Midbrain (tissue), 1 donor: ENCODE measurements at regions not wholly inside any gene's neighbourhood (a gene's known extent, or its start where the extent isn't known, plus 50 kb on each side); places are given as distances from the start of the nearest gene placed in this dataset.

ENCODE experiments used
- DNase-seq: peaks from one replicate; lab custom pipeline; 2025; lab: John Stamatoyannopoulos, UW

DNA sequence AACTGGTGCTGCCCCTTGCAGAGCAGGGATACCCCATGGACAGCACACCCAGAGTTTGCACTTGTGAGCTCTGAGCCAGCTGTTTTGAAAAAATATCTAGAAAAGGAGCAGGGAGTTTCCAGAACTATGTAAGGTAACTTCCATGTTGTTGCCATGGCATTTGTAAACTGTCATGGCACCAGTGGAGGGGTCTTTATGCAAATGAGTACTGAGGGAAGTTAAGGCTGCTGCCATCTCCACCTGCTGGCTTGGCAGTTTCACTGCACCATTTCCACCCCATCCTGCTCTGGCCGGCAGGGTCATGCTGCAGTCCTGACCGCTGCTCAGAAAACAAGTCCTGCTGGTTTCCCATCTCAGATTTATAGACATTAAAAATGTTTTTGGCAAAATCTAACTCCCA, 52.3 kb upstream of the SNTG2 start:
- no peak for DNase-seq

GRCh38 chr2:897091-897490, 53.6 kb upstream of the SNTG2 start:
- DNase-seq: no peak

- DNase-seq: no peak
These were observed 57.3 kb upstream of the SNTG2 start for GRCh38 chr2:893311-893710.

DNA sequence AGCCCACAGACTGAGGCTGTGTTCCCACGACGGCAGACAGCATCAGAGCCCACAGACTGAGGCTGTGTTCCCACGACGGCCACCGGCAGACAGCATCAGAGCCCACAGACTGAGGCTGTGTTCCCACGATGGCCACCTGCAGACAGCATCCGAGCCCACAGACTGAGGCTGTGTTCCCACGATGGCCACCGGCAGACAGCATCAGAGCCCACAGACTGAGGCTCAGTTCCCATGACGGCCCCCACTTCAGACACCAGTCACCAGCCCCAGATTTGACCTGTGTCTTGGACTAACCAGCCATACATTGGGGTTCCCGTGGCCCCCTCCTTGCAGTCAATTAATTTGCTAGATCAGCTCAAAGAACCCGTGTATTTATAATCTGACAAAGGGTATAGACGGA, 57.8 kb upstream of the SNTG2 start:
- DNase-seq: no peak

DNA sequence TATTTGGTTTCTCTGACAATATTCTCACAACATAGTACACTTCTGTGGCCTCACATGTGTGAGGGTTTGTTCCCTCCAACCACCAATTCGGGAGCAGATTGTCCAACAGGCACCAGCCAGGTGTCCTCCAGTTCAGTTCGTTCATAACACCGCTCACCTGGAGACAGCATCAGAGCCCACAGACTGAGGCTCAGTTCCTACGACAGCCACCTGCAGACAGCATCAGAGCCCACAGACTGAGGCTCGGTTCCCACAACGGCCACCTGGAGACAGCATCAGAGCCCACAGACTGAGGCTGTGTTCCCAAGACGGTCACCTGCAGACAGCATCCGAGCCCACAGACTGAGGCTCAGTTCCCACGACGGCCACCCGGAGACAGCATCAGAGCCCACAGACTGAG, 58.2 kb upstream of the SNTG2 start:
- DNase-seq: no peak

- DNase-seq: no peak
These were observed 58.9 kb upstream of the SNTG2 start for GRCh38 chr2:891734-892133.

DNA sequence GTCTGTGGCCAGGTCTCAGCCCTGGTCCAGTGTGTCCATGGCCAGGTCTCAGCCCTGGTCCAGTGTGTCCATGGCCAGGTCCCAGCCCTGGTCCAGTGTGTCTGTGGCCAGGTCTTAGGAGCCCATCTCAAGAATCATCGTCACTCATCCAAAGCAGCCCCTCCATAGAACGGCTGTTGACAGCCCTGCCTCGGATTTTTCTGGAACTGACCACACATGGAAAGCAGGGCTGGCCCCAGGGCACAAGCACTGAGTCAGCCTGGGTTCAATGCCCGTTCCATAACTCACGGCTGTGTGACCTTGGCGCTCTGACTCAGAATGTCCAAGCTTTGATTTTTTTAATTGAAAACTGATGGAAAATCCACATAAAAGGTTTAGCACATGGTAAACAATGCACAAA, 59.9 kb upstream of the SNTG2 start:
- DNase-seq: no peak

- no peak for DNase-seq
These were observed 60.4 kb upstream of the SNTG2 start for GRCh38 chr2:890214-890613.

DNA sequence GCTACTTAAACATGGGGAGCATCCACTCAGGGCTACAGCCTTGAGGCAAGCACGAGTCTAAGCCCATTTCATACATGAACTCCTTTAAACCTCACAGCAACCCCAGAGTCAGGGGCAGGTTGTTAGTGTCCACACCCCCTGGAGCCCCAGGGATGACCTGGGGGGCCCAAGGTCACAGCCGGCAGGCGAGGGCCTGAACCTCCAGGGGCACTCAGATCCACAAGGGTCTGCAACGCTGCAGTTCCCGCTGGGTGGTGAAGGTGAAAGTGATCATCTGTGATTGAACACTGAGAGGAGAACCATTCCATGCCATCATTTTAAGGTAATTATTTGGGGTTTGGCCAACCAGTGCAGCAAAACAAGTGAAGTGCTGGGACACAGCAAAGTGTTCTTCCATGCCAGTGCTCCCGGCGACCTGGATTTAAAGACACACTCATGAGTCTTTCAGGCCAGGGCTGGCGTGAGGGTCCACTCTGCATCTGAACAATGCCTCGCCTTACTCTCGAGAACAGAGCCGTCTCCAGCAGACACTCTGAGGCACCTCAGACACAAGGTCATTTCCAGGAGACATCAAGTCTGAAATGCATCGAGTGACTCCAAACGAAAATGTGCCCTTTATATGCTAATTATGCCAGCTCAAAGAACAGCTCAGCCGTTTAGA, 61.6 kb upstream of the SNTG2 start:
- DNase-seq: no peak

- no peak for DNase-seq
These were observed 62.3 kb upstream of the SNTG2 start for GRCh38 chr2:888211-888801.

DNA sequence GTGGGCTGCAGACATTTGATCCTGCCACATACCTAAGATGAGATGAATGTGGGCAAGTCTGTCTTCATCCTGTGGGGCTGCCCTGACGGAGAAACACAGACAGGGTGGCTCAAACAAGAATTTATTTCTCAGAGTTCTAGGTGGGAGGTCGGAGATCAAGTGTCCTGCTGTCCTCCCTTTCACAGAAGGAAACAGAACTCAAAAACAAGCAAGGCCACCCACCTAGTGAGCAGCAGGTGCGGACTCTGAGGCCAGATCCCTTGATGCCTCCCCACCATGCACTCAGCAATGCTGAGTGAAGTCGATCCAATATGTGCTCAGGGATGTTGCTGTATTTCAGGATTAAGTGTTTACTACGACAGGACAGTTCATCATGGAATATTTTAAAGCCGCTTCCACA, 63.0 kb upstream of the SNTG2 start:
- DNase-seq: no peak

DNA sequence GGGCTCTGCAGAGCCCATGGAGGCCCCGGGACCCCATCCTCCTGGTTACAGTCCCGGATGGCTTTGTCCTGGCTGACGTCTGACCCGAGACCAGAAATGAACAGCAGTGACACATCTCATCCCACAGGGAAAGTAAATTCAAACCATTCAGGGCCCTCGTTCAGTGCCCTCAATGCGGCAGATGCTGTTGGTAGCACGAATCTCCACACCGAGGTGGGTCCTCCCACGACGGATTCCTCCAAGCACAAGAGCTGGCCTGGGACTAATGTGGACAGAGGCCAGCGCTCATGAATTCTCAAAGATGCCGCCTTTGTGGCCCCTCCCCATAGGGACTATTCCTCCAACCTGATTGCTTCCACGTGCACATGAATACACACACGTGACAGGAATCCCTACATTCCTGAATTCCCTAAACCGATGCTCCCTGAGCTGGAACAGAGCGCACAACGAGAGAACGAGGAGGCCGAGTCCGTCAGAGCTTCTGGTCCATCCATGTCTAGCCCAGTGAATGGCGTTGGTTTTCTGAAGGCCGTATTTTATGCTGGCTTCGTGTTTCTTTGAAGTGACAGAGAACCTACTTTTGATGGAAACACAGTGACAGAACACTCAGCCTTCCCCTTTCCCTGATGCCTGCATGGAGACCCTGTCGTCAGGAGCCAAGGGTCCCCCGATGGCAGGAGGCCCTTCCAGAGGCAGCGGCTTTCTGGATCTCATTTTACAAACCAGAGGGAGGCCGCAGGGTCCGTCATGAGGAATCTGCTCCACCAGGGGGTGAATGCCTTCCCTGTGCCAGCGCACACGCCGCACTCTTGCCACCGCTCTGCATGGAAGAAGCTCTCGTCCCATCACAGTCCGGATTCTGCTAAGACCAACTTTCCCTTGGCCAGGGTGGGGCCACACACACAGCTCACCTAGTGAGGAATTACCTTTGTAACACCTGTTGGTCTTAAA, 64.3 kb upstream of the SNTG2 start:
- no peak for DNase-seq

DNA sequence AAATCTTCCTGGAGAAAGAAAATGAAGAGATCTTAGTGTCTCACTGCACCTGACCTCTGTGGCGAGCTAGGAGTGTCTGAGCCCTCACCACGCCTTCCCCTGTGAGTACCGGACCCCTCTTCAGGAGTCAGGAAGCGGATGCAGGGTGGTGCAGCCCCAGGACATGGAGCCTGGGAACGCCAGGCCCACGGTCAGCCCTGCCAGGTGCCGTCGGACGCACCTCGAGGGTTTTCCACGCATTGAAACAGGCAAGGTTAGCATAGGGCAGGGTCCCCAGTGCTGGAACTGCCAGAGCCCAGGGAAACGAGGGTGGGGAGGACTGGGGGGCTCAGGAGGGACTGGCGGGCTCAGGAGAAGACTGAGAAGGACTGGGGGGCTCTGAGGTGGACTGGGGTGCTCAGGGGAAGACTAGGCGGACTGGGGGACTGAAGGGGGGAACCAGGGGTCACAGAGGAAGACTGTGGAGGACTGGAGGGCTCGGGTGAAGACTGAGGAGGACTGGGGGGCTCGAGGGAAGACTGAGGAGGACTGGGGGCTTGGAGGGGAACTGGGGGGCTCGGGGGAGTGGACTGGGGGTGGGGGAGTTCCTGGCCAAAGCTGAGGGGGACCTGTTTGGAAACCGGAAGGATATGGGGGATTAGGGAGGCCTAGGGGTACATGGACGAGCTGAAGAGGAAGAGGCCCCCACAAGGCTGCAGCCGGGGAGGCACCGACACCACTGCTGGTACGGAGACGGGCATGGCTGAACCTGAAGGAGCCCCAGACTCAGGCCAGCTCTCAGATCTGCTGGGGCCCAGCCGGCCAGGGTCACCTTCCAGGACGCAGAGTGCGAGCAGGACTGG, 65.2 kb upstream of the SNTG2 start:
- no peak for DNase-seq

DNA sequence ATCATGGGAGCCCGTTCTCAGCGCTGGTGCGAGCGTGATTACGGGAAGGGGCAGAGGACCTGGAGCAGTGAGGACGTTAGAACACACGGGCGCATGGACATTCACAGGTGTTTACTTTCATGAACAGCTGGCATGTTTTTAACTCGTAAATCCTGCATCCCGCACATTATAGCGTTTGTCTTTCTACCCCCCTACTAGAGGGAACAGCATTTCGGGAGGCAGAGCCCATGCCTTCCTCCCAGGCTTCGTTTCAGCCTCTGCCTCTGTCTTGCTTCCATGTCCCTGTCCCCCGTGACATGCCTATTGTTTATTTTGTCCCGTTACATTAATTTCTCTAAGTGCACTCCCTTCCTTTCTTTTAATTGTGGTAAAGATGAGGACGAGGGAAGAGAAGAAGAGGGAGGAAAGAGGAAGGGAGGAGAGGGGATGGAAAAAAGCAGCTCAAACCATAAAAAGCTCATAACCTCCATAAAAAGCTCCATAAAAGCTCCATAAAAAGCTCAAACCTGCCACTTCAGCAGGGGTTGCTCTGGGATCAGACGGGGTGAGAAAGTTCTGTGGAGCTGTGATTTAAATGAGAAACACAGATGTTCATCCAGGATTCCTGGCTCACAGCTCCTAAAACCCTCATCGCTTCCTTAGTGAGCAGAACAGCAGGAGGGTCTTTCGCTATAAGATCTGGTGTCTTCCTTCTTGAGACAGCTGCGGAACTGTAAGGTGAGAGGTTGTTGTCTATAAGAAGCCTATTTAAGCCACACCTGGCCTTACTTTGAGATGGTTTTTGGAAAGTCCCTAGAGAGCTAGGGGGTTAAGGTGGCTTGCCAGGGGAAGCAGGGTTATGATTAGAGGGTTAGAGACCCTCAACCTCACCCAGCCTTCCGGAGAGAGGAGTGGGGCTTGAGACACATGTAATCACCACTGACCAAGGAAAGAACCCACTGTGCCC, 66.6 kb upstream of the SNTG2 start:
- no peak for DNase-seq

DNA sequence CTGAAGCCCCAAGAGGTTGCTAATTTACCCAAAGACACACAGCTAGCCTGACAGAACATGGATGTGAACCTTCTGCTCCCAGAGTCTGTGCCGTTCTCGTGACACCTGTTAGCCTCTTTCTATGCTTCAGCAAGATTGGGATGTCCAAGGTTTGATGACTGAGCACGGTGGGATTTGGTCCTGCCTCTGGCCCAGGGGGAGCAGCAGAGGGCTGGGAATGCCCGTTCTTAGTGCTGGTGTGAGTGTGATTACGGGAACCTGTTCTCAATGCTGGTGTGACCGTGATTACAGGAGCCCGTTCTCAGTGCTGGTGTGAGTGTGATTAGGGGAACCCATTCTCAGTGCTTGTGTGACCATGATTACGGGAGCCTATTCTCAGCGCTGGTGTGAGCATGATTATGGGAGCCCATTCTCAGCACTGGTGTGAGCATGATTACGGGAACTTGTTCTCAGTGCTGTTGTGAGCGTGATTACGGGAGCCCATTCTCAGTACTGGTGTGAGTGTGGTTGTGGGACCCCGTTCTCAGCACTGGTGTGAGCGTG, 67.3 kb upstream of the SNTG2 start:
- DNase-seq: no peak

DNA sequence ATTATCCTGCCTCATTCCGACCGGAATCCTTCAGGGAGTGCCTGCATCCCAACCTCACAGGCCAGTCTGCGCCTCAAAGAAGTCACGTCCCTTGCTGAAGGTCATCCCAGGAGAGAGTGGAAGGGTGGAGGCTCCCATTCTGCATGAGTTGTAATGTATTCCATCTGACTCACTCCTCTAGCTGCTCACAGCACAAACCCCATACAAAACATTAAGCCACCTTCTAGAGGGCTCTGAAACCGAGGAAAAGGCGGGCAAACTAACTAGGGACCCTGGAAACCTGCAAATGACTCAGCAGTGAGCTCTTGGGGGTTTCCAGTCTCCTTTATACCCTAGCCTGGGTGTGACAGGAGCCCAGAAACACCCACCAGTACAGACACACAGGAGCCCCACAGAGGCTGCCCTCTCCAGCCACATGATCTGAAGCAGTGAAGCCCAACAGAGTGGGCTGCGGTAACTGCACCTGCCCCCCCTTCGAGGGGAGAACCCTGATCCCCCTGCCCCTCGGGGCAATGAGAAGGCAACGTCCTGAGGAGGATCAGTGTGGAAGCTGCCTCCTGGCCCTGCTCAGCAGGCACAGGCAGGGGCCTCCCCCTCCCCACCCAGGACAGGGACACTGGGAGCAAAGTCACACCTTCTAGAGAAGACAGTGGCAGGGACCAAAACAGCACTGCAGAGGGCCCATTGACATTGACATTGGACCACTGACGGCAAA, 69.3 kb upstream of the SNTG2 start:
- no peak for DNase-seq

DNA sequence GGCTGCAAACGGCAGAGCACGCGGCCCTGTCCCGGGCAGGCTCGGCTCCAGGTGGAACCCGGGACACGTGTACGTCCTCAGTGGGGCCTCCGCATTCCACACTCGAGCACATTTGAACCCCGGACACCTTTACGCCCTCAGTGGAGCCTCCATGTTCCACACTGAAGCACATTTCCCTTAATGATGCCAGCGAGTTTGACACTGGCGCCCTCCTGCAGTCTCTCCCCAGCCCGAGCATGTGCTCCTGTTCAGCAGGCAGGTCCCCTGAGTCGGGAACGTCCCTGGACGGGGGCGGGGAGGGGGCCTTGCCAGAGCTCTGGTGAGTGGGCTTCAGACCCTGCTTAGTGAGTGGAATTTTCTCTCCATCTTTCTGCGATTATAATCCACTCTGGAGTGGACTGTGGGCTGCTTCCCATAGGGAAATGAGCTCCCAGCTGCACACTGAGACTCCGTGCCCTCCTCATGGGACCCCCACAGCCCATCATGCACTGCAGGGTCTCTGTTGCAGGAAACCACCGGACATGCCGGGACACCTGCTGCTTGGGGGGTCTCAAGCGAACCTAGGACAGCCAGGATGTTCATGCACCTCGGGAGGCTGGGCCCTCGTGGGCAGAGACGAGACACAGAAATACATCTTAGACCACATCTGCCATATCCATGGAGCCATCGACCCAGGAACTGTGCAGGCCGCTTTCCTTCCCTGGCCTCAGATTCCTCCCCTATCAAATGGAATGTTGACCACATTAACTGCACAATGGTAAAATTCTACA, 70.3 kb upstream of the SNTG2 start:
- DNase-seq: no peak

GRCh38 chr2:879540-879939, 71.1 kb upstream of the SNTG2 start:
- DNase-seq: no peak

DNA sequence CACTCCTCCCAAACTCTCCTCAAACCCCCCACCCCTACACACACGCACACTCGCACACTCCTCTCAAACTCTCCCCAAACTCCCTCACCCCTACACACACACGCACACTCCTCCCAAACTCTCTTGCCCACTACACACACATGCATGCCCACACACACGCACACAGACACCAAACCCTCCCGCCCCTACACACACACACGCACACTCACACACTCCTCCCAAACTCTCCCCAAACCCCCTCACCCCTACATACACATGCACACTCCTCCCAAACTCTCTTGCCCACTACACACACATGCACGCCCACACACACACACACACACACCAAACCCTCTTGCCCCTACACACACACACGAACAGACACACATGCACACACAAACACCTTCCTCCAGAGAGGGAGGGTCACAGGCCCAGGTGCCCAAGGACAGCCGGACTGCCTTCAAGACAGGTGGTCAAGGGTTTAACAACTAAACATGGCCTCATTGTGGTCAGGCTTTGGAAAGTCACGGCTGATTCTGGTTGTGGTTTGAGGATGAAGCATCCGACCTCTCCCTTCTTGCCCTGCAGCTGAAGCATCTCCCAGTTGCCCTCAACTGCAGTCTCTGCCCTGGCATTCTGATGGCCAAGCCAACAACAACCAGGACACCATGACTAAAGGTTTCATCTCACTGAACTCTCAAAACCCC, 72.3 kb upstream of the SNTG2 start:
- no peak for DNase-seq
